DOHH2 (cell line): ENCODE measurements at regions not wholly inside any gene's neighbourhood (a gene's known extent, or its start where the extent isn't known, plus 50 kb on each side); places are given as distances from the start of the nearest gene placed in this dataset.

Experiments used
- EZH2phosphoT487 ChIP-seq: fragments of 200-600 bp; sonication (generic); IDR thresholded peaks from 2 replicates; pipeline ENCODE4 v1.6.1; 2017; ENCODE audit warnings: borderline replicate concordance, mild to moderate bottlenecking, antibody characterized with exemption, low read length, moderate library complexity, mixed read lengths
- TF ChIP-seq, protein P1 (sequence below): fragments of 200-600 bp; sonication (generic); IDR thresholded peaks from one replicate; pipeline ENCODE4 v1.5.1; 2014; ENCODE audit warnings: antibody characterized with exemption, mild to moderate bottlenecking, low read depth, low read length; ENCODE audit not compliant: poor library complexity, severe bottlenecking

DNA sequence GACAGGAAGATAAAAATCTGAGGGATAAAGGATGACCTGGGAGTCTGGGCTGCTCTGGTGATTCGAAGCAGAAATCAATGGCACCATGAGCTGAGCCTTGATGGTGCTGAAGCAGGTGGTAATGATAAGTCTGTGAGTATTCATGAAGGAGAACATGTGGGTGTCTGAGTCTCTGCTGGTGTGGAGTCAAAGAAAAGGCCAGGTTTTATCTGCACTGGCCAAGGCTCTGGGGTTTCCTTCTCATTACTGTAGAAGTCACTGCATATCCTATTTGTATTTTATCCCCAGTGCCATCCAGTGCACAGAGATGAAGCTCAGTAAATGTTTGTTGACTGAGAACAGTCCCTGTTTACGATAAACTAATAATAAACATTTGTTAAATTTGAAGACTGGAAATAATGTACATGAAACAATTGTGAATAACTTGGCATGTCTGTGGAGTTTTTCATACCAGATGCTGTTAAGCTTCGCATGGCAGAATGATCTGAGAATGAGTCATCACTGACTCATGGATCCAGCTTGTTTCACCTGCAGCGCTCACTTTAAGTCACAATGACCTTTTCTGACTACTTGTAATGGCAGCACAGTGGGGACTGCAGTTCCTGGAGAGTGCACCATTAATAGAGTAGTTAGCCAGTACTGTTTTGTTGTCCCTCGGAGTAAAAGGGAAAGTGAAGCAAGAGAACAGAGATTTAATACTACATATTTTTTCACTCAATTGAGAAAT lies 538.5 kb downstream of the HTR7 start:
- TF ChIP-seq, protein P1, sequence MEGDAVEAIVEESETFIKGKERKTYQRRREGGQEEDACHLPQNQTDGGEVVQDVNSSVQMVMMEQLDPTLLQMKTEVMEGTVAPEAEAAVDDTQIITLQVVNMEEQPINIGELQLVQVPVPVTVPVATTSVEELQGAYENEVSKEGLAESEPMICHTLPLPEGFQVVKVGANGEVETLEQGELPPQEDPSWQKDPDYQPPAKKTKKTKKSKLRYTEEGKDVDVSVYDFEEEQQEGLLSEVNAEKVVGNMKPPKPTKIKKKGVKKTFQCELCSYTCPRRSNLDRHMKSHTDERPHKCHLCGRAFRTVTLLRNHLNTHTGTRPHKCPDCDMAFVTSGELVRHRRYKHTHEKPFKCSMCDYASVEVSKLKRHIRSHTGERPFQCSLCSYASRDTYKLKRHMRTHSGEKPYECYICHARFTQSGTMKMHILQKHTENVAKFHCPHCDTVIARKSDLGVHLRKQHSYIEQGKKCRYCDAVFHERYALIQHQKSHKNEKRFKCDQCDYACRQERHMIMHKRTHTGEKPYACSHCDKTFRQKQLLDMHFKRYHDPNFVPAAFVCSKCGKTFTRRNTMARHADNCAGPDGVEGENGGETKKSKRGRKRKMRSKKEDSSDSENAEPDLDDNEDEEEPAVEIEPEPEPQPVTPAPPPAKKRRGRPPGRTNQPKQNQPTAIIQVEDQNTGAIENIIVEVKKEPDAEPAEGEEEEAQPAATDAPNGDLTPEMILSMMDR: no peak
- TF ChIP-seq EZH2phosphoT487: no peak
